PC-3 (cell line): ENCODE measurements at regions not wholly inside any gene's neighbourhood (a gene's known extent, or its start where the extent isn't known, plus 50 kb on each side); places are given as distances from the start of the nearest gene placed in this dataset.

Experiments
- EZH2 ChIP-seq: fragments of 300-600 bp; sonication (generic); IDR thresholded peaks from one replicate; pipeline ENCODE4 v1.6.1; 2017; ENCODE audit warnings: antibody characterized with exemption, mild to moderate bottlenecking, low read length; ENCODE audit not compliant: unreplicated experiment
- EZH2phosphoT487 ChIP-seq: fragments of 300-600 bp; sonication (generic); IDR thresholded peaks from 2 replicates; pipeline ENCODE4 v1.6.1; 2018; ENCODE audit warnings: mild to moderate bottlenecking, antibody characterized with exemption, low read length, borderline replicate concordance
- TF ChIP-seq, protein P1 (sequence below): fragments of 300-600 bp; sonication (generic); conservative IDR thresholded peaks from 2 replicates; pipeline ENCODE4 v1.5.1; 2017; ENCODE audit warnings: antibody characterized with exemption, low read depth, mild to moderate bottlenecking, low read length

DNA sequence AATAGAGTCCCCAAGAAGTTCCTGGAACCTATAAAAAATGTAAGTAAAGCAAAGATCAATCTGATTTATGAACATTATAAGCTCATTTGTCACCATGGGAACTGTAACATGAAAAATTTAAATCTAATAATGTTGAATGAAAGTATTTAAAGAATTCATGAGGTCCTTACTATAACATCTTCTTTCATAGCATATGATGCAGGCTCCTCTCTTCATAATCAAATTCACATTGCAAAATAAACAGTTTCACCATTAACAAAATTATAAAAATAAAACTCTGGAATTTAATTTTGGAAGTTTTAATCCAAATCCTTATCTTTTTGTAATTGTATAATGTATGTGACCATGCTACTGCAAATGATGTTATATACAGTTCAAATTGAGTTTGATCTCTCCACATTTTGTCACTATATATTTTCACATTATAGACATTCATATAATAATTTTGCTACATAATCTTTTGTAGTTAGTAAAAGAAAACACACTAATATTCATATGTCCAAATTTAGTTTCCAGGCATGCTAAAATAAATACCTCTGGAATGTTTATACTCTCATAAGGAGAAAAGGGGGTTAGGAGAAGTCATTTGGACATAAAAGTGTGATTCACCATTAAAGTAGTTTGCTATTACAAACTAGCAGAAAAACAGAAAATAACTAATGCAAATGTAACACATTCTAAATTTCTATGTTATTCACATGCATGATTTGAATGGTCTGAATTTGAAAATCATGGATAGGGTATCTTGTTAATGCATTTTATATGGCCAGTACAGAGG is 954.1 kb downstream of the DSC3 start:
- no peak for TF ChIP-seq EZH2
- TF ChIP-seq, protein P1, sequence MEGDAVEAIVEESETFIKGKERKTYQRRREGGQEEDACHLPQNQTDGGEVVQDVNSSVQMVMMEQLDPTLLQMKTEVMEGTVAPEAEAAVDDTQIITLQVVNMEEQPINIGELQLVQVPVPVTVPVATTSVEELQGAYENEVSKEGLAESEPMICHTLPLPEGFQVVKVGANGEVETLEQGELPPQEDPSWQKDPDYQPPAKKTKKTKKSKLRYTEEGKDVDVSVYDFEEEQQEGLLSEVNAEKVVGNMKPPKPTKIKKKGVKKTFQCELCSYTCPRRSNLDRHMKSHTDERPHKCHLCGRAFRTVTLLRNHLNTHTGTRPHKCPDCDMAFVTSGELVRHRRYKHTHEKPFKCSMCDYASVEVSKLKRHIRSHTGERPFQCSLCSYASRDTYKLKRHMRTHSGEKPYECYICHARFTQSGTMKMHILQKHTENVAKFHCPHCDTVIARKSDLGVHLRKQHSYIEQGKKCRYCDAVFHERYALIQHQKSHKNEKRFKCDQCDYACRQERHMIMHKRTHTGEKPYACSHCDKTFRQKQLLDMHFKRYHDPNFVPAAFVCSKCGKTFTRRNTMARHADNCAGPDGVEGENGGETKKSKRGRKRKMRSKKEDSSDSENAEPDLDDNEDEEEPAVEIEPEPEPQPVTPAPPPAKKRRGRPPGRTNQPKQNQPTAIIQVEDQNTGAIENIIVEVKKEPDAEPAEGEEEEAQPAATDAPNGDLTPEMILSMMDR = no peak
- no peak for TF ChIP-seq EZH2phosphoT487
